Transverse colon (tissue), 4 donors: ENCODE measurements at regions not wholly inside any gene's neighbourhood (a gene's known extent, or its start where the extent isn't known, plus 50 kb on each side); places are given as distances from the start of the nearest gene placed in this dataset.

Experiments used
- DNase-seq: peaks from one replicate; pipeline ENCODE4 v3.0.0-alpha.2; 2019
- H3K27ac ChIP-seq, 4 donors: fragments of 200-600 bp; sonication (generic); 2 replicates each; pipeline ENCODE4 v1.5.1; 2016 to 2018; ENCODE audit warnings: inconsistent platforms in 4 of 4
- H3K27me3 ChIP-seq: fragments of 200-600 bp; sonication (generic); 2 replicates; pipeline ENCODE4 v1.5.1; 2017; ENCODE audit warnings: inconsistent platforms
- H3K36me3 ChIP-seq, 4 donors: fragments of 200-600 bp; sonication (generic); 2 replicates each; pipeline ENCODE4 v1.5.1; 2017 to 2019; ENCODE audit warnings: inconsistent platforms in 4 of 4
- H3K4me1 ChIP-seq, 4 donors: fragments of 200-600 bp; sonication (generic); 2 replicates each; pipeline ENCODE4 v1.5.1; 2017 to 2020; ENCODE audit warnings: inconsistent platforms in 4 of 4
- H3K4me3 ChIP-seq, 4 donors: fragments of 200-600 bp; sonication (generic); 1 replicate in 1 of 4; 2 replicates in 3 of 4; pipeline versions ENCODE4 v1.5.1 to v1.6.1; 2017 to 2019; ENCODE audit warnings: inconsistent platforms in 4 of 4
- H3K9me3 ChIP-seq, 2 donors: fragments of 200-600 bp; sonication (generic); 2 replicates each; pipeline ENCODE4 v1.5.1; 2017 to 2019; ENCODE audit warnings: inconsistent platforms in 2 of 2
- CTCF ChIP-seq, 5 experiments: fragments of 200-600 bp in 3 of 5; fragments of 450-650 bp in 2 of 5; sonication (generic) in 3 of 5; IDR thresholded peaks; 1 replicate in 2 of 5; 2 replicates in 3 of 5; pipeline ENCODE4 v1.5.1; 2016 to 2017; ENCODE audit warnings: antibody characterized with exemption in 5 of 5, inconsistent platforms in 3 of 5, mild to moderate bottlenecking in 2 of 5, moderate library complexity in 1 of 5
- EP300 ChIP-seq: sonication (generic); formaldehyde crosslinking; IDR thresholded peaks from one replicate; pipeline ENCODE4 v1.6.1; 2017; ENCODE audit warnings: antibody characterized with exemption, low read depth
- POLR2A ChIP-seq: fragments of 450-650 bp; IDR thresholded peaks from one replicate; pipeline ENCODE4 v1.6.1; 2016; ENCODE audit warnings: antibody characterized with exemption, mild to moderate bottlenecking, moderate library complexity
- POLR2AphosphoS5 ChIP-seq, 3 donors: sonication (generic); formaldehyde crosslinking; IDR thresholded peaks; one replicate each; pipeline ENCODE4 v1.6.1; 2016; ENCODE audit warnings: antibody characterized with exemption in 3 of 3
- WGBS, 2 donors: methylation state at CpG; one replicate each; pipeline ENCODE4 v1.1.5; 2018; ENCODE audit warnings: low coverage in 1 of 2; 5-methylcytosine and 5-hydroxymethylcytosine counted together
- in situ Hi-C, 4 donors: fragments of 200-750 bp; cut with MboI; loops; one replicate each; pipeline versions ENCODE4 v1.15.0 to v1.15.1; 2017; ENCODE audit warnings: low sequenced_read_pairs in 3 of 4, low pct_ligation_motif_present in 1 of 4, low pct_unique_long_range_greater_than_20kb in 1 of 4
- intact Hi-C: fragments of 100-400 bp; cut with DNase I; formaldehyde crosslinking; loops from one replicate; pipeline ENCODE4 v1.15.1; 2023; ENCODE audit warnings: low total_unique reads

- Histone ChIP-seq H3K9me3 (no peaks in the 10 kb centered on the region), H3K27ac (no peak overlapping the region), H3K36me3 (no peaks in the 10 kb centered on the region), H3K27me3 (peaks cover under 1% of the 10 kb centered on the region), H3K4me3 (no peak overlapping the region), H3K4me1 (no peaks in the 10 kb centered on the region)
- intact Hi-C loops (no loop called here), in situ Hi-C loops (no loop called here)
- no peak for TF ChIP-seq POLR2A
- WGBS, 2 donors, result 70 to 71% methylated on average over 3 to 14 of the region's 14 CpGs
- DNase-seq, result no peak
These were observed 435.4 kb downstream of the PTPRU start for GRCh38 chr1:29671446-29672356.

GRCh38 chr1:29670752-29671151, 434.4 kb downstream of the PTPRU start:
- in situ Hi-C loops, result no loop called here
- no peak overlapping the region for H3K4me3 ChIP-seq
- no peaks in the 10 kb centered on the region for H3K9me3 ChIP-seq
- no peak overlapping the region for H3K27ac ChIP-seq
- WGBS, 2 donors, result 89% methylated on average over 7 of the region's 7 CpGs; no CpG with 5 or more reads in 1 of the 2 donors
- TF ChIP-seq POLR2AphosphoS5 (IDR thresholded peaks at IDR 0.05), result no peak
- no peak for TF ChIP-seq EP300
- TF ChIP-seq CTCF (IDR thresholded peaks at IDR 0.05), result no peak
- no peak for TF ChIP-seq POLR2A
- H3K4me1 ChIP-seq, result no peaks in the 10 kb centered on the region
- DNase-seq, result no peak
- H3K36me3 ChIP-seq, result no peaks in the 10 kb centered on the region
- peaks cover 10% of the 10 kb centered on the region for H3K27me3 ChIP-seq
- intact Hi-C loops, result no loop called here

- Histone ChIP-seq H3K27ac (no peak overlapping the region), H3K4me1 (no peaks in the 10 kb centered on the region), H3K36me3 (no peaks in the 10 kb centered on the region), H3K4me3 (no peak overlapping the region), H3K27me3 (peaks cover 17% of the 10 kb centered on the region), H3K9me3 (no peaks in the 10 kb centered on the region)
- 56% methylated on average over 3 of the region's 3 CpGs; no CpG with 5 or more reads in 1 of the 2 donors for WGBS, 2 donors
- TF ChIP-seq POLR2AphosphoS5 (IDR thresholded peaks at IDR 0.05), result no peak
- TF ChIP-seq POLR2A, result no peak
- no peak for TF ChIP-seq EP300
- no peak for TF ChIP-seq CTCF (IDR thresholded peaks at IDR 0.05)
- in situ Hi-C loops (no loop called here), intact Hi-C loops (no loop called here)
- DNase-seq, result no peak
These were observed 433.6 kb downstream of the PTPRU start for GRCh38 chr1:29669912-29670311.

GRCh38 chr1:29669158-29669871, 433.0 kb downstream of the PTPRU start:
- no peak overlapping the region for H3K4me3 ChIP-seq

More at GRCh38 chr1:29669158-29669871, 433.0 kb downstream of the PTPRU start:
- in situ Hi-C loops (no loop called here), intact Hi-C loops (no loop called here)
- Histone ChIP-seq H3K4me1 (no peaks in the 10 kb centered on the region), H3K9me3 (no peaks in the 10 kb centered on the region), H3K27me3 (peaks cover 22% of the 10 kb centered on the region), H3K27ac (no peak overlapping the region), H3K36me3 (no peaks in the 10 kb centered on the region)
- WGBS, 2 donors, result 50 to 76% methylated on average over 1 to 10 of the region's 10 CpGs
- no peak for DNase-seq
- TF ChIP-seq EP300 (no peak), POLR2AphosphoS5 (IDR thresholded peaks at IDR 0.05) (no peak), CTCF (IDR thresholded peaks at IDR 0.05) (no peak), POLR2A (no peak)
